ENCODE measurements at regions not wholly inside any gene's neighbourhood (a gene's known extent, or its start where the extent isn't known, plus 50 kb on each side); places are given as distances from the start of the nearest gene placed in this dataset.

- no peak for TF ChIP-seq RELA (CRISPR knock-in tag; IDR thresholded peaks at IDR 0.05; ENCODE audit: borderline replicate concordance)
- TF ChIP-seq CTCF (IDR thresholded peaks at IDR 0.05): no peak
- TF ChIP-seq RORB (CRISPR knock-in tag; IDR thresholded peaks at IDR 0.05): no peak
- no peak for TF ChIP-seq FOXP1 (CRISPR knock-in tag; IDR thresholded peaks at IDR 0.05; ENCODE audit: borderline replicate concordance)
- no peak for TF ChIP-seq ZNF263 (CRISPR knock-in tag; IDR thresholded peaks at IDR 0.05; ENCODE audit: low read depth)
- no peak for TF ChIP-seq USF1 (CRISPR knock-in tag; IDR thresholded peaks at IDR 0.05)
- TF ChIP-seq ZBTB43 (CRISPR knock-in tag; IDR thresholded peaks at IDR 0.05): no peak
- TF ChIP-seq TCF7 (CRISPR knock-in tag; IDR thresholded peaks at IDR 0.05; ENCODE audit: low read depth): no peak
- no peak for TF ChIP-seq ZBTB21 (CRISPR knock-in tag; IDR thresholded peaks at IDR 0.05; ENCODE audit: borderline replicate concordance)
These were observed 142.5 kb upstream of the L3MBTL4 start for GRCh38 chr18:6557057-6557769.
